ENCODE measurements at regions not wholly inside any gene's neighbourhood (a gene's known extent, or its start where the extent isn't known, plus 50 kb on each side); places are given as distances from the start of the nearest gene placed in this dataset.
"Not testable (repeated sequence)": the region's sequence is repeated elsewhere in the genome, so short reads cannot be mapped to it uniquely, and the experiment has no call there.

DNA sequence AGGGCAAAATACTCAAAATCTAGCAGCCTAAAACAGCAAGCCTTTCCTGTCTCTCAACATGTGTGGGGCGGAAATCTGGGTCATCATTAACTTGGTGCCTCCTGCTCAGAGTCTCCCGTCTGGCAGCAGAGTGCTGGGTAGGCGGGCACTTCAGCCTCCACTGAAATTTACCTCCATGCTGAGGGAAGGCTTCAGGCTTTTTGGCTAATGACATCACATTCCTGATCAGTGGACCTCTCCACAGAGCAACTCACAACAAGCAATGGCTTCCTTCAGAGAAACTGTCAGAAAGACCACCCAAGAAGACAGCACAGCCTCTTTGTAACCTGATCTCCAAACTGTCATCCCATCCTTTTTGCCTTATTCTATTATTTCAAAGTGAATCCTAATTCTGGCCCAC is 1109.0 kb downstream of the UQCRFS1 start:
- DNase-seq: no peak

DNA sequence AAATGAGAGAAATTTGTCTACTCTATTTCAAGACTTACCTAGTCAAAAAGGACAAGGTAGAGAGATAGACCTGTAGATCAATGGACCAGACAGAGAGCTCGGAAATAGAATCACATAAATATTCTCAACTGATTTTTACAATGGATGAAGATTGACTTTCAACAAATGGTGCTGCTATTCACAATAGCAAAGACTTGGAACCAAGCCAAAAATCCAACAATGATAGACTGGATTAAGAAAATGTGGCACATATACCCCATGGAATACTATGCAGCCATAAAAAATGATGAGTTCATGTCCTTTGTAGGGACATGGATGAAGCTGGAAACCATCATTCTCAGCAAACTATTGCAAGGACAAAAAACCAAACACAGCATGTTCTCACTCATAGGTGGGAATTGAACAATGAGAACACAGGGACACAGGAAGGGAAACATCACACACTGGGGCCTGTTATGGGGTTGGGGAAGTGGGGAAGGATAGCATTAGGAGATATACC is 1128.2 kb downstream of the UQCRFS1 start:
- DNase-seq: not testable (repeated sequence)

DNA sequence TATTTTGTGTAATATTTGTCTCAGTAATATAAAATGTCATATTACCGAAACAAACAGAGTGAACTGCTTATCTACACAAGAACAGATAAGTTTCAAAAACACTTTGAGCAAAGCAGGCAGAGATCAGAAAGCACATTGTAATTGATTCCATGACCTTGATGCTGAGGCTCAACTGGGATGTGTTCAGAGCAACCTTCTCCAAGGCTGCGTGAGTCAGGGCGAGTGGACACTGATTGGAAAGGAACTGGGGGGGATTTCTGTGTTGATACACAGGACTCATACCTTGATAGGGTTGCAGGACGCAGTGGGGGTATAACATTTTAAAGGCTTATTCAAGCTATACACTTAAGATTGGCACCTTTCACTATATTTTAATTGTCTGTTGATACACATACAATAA is 1136.3 kb downstream of the UQCRFS1 start:
- DNase-seq: no peak

DNA sequence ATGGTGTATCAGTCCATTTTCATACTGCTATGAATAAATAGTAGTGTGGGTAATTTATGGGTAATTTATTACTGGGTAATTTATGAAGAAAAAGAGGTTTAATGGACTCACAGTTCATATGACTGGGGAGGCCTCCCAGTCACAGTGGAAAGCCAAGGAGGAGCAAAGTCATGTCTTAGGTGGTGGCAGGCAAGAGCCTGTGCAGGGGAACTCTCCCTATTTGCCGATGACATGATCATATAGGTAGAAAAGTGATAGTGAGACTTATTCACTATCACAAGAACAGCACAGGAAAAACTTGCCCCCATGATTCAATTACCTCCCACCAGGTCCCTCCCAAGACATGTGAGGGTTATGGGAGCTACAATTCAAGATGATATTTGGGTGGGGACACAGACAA is 1137.7 kb downstream of the UQCRFS1 start:
- DNase-seq: no peak

DNA sequence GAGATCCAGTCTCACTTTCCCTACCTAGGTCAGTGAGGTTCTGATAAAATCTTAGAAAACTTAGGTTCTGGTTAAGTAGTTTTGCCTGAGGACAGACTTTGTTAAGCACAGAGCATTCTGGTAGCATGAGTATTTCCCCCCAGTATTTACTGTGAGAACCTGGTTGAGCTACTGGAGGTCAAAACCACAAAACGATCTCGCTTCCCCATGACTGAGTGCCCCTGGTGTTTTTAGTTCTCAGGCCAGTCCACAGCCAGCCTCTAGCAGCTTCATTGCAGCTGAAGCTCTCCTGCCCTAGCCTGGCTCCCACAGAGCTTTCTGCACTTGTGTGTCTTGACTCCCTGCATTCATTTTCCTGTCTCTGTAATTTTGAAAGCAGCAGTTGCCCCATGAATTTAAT is 1138.2 kb downstream of the UQCRFS1 start:
- DNase-seq: no peak

DNA sequence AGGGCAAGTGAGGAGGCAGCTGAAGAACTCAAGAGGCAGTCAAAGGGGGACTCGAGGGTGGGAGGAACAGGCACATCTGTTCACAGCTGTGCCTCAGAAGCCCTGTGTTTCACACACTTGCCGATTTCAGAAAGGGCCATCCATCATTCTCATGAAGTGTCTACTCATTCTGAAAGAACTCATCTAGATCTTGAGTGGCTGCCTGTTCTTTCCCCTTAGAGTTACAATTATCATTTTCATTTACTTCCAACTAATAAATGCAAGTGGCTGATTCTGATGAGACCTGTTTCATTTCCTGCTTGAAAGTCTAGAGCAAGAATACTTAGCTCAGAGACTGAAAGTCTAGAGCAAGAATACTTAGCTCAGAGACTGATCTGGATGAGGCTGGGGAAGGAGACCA is 1145.1 kb downstream of the UQCRFS1 start:
- no peak for DNase-seq

DNA sequence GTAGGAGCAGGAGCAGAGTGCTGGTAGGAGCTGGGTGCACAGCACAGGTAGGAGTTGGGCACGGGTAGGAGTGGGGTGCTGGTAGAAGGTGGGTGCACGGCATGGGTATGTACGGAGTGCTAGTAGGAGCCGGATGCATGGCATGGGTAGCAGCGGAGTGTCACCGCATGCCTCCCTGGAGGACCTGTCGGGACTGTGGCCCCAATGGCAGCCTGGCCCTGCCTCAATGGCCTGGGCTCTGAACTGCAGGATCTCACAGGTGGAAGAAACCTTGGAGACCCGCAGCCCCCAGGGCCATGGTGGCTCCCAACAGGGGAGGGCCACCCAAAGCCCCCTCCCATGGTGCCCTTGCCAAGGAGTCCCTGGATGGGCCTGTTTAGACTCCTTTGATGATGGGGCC is 1146.0 kb downstream of the UQCRFS1 start:
- DNase-seq: no peak

DNA sequence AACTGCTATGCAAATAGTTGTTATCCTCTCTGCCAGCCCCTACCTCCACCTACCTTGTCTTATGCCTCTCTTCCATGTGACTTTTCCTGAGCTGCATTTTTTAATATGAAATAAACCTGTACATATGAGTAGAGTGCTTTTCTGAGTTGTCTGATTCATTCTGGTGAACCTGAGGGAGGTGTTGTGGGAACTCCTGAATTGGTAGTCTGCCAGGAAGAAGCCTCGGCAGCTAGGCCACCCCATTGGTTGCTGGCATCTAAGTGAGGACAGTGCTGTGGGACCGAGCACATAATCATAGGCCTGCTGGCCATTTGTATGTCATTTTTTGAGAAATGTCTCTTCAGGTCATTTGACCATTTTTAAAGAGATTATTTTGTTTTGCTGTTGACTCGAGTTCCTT is 1146.8 kb downstream of the UQCRFS1 start:
- no peak for DNase-seq

DNA sequence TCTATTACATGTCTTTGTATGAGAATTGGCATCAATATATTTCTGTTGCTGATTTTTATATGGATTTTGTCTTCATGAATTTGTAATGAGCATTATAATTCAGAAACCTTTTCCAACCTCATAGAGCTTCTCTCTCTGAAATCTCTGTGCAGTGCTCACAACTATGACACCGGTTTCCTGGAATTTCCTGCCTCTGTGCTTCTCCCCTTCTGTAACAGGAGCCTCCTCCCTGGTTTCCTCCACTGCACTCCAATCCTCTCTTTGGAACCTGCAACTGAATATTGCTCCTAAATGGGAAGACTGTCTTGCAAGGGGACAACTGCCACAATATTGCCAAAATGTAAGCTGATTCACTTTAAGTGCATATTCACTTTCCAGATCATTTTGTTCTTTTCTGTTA is 1147.9 kb downstream of the UQCRFS1 start:
- DNase-seq: no peak

DNA sequence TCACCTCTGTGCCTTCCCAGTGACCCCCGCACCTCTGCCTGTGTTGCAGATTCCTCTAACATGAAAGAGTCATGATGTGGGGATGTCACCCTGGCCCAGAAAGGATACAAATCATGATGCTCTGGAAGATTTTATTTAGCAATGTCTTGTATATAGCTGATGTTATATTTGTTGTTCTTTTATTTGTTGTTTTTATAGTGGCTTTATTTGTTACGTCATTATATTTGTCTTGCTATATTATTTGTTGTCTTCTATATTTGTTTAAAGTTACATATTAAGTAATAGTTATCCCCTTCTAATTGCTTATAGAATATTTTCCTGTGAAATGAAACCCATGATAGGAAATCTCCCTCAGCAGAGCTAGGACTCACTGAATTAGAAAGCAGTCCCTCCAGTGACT is 1149.2 kb downstream of the UQCRFS1 start:
- DNase-seq: no peak

DNA sequence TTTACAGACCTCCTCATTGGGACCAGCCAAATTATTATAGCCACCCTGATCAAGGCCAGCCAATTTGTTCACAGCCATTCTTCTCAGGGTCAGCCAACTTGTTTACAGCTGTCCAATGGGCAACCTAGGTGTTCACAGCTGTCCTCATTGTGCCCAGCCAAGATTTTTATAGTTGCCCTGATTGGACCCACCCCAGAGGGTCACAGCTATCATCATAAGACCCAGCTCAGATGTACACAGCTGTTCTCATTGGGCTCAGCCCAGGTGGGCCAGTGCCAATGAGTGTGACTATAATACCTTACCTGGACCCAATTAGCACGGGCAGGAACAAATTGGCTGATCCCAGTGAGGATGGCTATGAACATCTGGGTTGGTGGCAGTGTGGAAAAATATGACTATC is 1151.8 kb downstream of the UQCRFS1 start:
- DNase-seq: no peak

DNA sequence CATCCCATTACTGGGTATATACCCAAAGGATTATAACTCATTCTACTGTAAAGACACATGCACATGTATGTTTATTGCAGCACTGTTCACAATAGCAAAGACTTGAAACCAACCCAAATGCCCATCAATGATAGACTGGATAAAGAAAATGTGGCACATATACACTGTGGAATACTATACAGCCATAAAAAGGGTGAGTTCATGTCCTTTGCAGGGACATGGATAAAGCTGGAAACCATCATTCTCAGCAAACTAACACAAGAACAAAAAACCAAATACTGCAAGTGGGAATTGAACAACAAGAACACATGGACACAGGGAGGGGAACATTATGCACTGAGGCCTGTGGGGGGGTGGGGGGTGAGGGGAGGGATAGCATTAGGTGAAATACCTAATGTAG is 1155.9 kb downstream of the UQCRFS1 start:
- DNase-seq: not testable (repeated sequence)

DNA sequence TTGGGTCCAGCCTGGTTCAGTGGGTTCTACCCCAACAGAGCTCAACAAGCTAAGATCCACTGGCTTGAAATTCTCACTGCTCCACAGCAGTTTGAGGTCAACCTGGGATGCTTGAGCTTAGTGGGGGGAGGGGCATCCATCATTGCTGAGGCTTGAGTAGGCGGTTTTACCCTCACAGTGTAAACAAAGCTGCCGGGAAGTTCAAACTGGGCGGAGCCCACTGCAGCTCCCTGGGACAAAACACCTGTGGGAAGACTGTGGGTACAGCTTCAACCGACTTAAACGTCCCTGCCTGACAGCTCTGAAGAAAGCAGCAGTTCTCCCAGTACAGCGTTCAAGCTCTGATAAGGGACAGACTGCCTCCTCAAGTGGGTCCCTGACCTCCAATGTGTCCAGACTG is 1161.9 kb downstream of the UQCRFS1 start:
- DNase-seq: no peak

DNA sequence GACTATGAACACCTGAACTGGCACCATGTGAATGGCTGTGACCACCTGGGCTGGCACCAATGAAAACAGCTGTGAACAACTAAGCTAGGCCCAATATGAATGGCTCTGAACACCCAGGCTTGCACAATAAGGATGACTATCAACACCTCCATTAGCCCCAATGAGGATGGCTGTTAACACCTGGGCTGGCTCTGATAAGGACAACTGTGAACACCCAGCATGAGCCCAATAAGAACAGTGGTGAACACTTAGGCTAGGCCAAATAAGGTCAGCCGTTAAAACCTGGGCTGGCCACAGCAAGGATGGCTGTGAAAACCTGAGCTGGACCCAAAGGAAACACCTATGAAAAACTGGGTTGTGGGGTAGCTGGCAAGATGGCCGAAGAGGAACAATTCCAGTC is 1163.1 kb downstream of the UQCRFS1 start:
- DNase-seq: no peak

DNA sequence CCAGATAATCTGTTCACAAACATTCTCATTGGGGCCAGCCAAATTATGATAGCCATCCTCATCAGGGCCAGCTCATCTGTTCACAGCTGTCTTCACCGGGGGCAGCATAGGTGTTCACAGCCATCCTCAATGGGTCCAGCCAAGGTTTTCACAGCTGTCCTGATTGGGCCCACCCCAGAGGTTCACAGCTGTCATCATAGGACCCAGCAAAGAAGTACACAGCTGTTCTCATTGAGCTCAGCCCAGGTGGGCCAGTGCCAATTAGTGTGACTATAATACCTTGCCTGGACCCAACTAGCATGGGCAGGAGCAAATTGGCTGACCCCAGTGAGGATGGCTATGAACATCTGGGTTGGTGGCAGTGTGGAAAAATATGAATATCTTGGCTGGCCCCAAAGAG is 1166.0 kb downstream of the UQCRFS1 start:
- DNase-seq: no peak

DNA sequence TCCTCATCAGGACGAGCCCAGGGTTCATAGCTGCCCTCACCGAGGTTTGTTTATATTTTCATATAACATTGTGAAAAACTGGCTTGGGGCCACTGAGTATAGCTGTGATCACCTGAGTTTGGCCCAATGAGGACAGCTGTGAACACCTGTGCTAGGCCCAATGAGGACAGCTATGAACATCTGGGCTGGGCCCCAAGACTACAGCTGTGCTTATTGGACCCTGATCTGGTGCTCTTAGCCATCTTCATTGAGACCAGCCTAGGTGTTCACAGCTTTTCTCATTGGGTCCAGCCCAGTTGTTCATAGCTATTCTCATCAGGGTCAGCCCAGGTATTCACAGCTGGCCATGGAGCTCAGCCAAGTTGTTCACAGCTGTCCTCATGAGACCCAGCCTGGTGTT is 1167.3 kb downstream of the UQCRFS1 start:
- no peak for DNase-seq

DNA sequence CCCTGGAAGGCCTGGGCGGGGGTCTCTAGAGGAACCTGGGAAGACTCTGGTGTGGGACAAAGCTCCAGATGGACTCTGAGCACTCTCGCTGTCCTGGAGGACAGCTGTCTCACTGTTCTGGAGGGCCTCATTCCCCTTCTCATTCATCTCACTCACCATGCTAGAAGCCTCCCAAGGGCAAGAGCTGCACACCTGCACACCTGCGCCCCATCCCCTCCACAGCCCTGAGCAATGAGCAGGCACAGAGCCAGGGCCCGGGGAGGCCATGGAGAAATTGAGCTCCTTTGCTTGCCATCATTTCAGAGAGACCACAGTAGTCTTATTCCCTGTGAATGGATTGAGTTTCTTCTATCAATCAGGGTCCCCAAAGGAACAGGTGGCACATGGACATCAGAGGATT is 1168.5 kb downstream of the UQCRFS1 start:
- no peak for DNase-seq

DNA sequence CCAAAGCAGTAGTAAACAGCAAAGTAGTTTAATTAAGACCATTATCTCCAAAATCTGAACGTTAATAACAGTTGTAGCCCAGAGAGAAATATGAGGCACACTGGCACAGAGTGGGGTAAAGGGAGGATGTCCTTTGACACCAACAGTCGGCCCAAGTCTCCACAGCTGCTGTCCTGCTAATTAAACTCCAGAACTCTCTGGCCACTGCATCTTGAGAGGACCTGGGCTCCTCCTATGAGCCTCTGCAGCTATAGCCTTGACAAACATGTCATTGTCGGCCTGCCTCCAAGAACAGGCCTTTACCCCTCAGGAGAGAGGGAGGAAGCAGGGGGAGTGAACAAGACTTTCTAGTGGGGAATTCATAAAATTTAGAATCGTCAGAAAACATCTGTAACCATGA is 1170.4 kb downstream of the UQCRFS1 start:
- no peak for DNase-seq

DNA sequence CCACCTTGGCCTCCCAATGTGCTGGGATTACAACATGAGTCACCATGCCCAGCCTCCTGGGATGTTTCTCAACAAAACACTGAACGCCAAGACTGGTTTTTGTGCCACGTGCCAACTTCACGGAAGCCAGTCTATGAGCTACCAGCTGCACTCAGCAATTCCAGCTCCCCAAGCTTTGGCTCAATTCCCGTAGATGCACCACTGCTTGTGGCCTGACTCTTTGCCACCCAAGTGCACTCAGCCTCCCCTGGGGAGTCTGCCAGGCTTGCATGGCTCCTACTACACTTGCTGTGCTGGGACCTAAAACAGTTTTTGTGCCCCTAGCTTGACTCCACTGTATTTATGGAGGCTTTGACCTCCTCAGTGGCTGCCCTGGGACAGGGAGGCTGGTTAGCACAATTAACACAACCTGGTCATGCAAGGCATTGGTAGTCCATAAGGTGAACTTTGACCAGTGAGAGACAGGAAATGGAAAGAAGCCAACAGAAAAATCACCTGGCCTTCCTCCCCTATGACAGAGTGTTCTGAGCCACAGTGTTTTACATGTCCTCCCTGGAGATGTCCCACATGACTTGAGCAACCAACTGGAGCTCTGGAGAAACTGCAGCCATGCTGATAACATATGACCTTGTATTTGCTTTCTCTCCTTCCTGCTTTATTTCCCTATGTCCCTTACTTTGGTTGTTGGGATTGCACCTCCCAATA is 1173.1 kb downstream of the UQCRFS1 start:
- DNase-seq: no peak

DNA sequence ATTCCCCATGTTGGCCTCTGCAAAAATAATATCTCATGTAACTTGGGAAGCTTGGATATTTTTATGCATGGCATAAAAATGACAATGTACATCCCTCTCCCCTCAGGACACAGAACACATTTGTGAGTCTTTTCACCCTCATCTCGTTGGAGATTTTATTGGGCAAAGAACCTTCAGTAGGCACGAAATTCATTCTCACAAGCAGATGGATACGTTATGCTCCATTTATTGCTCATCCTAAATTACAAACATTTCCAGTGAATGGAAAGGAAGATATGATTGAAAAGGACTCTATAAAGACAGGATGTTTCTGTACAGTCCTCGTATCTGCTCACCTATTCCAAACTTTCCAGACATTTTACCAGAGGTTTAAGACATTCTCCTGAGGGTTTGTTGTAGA is 1175.8 kb downstream of the UQCRFS1 start:
- DNase-seq: no peak

DNA sequence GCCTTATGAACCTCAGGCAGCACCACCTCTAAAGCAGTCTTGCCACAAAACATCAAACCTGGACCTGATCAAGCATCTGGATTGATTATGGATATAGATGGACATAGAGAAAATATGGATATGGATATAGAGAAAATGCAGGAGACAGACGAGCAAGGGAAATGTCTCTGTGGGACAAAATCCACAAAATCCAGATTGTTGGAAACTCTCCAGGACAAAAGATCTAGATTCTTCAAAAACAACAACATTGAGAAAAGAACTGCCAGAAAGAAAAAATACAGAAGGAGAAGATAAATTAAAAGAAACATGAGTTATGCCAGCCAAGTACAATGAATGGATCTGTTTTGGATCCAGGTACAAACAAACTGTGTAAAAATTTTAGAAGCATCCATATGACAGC is 1176.5 kb downstream of the UQCRFS1 start:
- DNase-seq: no peak

DNA sequence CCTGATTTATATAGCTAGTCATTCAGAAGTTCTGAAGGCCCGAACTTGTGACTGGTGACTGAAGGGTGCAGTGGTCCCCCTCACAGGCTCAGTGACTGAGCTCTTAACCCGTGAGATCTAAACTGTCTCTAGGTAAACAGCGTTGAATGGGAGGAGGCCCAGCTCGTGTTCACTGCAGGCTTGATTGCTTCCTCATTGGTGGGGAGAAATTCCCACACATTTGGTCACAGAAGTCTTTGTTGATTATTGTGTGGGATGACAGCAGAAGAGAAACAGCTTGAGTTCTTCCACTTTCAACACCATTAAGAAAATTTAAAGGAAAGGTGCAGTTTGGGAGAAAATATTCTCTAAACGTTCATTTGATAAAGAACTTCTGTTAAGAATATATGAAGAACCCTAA is 1178.0 kb downstream of the UQCRFS1 start:
- no peak for DNase-seq

DNA sequence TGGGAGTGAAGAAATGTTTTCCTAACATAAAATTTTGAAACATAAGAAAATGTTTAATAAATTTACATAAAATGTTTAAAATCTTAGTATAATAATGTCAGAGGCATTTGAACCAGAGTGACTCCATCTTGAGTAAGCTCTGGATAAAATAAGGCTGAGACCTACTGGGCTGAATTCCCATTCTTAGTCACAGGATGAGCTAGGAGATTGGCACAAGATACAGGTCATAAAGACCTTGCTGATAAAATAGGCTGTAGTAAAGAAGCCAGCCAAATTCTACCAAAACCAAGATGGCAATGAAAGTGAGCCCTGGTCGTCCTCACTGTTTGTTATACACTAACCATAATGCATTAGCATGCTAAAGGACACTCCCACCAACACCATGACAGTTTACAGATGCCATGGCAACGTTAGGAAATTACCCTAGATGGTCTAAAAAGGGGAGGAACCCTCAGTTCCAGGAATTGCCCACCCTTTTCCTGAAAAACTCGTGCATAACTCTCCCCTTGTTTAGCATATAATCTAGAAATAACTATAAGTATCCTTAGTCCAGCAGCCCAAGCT is 1184.0 kb downstream of the UQCRFS1 start:
- DNase-seq: no peak

DNA sequence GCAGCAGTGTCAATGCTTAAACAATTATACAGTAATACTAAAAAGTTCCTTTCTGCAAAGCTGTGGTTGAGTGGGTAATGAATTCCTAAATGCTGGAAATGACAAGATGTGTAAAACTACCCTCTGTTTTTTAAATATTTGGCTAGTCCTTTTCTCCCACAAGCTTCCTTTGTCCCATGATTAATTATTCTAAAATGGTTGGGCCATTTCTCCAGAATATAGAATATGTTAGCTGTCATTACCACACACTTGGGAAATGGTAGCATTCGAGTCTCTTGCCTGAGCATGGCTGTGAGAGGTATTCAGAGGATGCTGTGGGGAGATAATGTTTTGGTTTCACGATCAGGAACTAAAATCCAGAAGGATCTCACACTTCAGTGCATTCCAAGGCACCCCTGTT is 1185.8 kb downstream of the UQCRFS1 start:
- DNase-seq: no peak

DNA sequence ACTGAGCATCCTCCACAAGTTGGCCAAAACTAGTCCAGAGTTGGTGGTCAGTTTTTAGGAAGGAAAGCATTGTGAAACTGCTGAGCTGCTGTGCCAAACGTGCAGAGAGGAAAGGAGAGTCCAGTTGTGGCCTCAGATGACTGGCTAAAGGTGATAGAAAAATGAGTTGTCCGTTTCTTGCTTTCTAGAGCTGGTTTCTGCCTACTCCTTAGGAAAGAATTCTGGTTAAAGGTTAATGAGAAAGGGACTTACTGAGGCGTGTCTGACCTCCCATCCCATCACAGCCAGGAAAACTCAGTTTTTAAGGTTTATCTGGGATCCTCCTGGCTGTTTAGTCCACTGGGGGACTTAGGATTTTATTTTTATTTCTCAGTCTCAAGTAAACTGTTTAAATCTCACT is 1186.3 kb downstream of the UQCRFS1 start:
- DNase-seq: no peak
